MM.1S (cell line): ENCODE measurements at regions not wholly inside any gene's neighbourhood (a gene's known extent, or its start where the extent isn't known, plus 50 kb on each side); places are given as distances from the start of the nearest gene placed in this dataset.

Experiments
- EZH2 ChIP-seq: fragments of 300-600 bp; sonication (generic); optimal IDR thresholded peaks from 2 replicates; pipeline ENCODE3; 2017; ENCODE audit warnings: low read depth, mild to moderate bottlenecking, antibody characterized with exemption, low read length, mixed read lengths
- EZH2phosphoT487 ChIP-seq: fragments of 300-600 bp; sonication (generic); IDR thresholded peaks from 2 replicates; pipeline ENCODE4 v1.6.1; 2018; ENCODE audit warnings: antibody characterized with exemption, low read length
- TF ChIP-seq, protein P1 (sequence below): fragments of 300-600 bp; sonication (generic); IDR thresholded peaks from 2 replicates; pipeline ENCODE4 v1.5.1; 2016; ENCODE audit warnings: antibody characterized with exemption, low read length, mixed read lengths

DNA sequence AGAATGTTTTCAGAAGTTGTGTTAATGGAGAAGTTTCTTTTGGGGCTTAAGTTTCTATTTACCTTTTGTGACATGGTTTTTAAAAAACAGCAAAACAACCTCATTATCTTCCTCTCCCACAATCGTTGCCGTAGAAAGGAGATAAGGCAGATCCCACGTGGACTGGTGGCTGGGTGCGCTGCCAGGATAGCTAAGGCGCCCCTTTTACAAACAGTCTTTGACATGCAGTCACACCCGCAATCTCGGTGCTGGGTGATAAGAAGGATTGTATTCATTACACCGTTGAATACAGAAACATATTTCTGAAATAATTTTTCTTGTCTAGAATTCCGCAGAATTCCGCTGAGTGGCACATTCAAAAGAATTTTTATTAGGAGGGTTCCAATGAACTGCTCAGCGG, 271.1 kb downstream of the UQCRFS1 start:
- TF ChIP-seq, protein P1, sequence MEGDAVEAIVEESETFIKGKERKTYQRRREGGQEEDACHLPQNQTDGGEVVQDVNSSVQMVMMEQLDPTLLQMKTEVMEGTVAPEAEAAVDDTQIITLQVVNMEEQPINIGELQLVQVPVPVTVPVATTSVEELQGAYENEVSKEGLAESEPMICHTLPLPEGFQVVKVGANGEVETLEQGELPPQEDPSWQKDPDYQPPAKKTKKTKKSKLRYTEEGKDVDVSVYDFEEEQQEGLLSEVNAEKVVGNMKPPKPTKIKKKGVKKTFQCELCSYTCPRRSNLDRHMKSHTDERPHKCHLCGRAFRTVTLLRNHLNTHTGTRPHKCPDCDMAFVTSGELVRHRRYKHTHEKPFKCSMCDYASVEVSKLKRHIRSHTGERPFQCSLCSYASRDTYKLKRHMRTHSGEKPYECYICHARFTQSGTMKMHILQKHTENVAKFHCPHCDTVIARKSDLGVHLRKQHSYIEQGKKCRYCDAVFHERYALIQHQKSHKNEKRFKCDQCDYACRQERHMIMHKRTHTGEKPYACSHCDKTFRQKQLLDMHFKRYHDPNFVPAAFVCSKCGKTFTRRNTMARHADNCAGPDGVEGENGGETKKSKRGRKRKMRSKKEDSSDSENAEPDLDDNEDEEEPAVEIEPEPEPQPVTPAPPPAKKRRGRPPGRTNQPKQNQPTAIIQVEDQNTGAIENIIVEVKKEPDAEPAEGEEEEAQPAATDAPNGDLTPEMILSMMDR, result no peak
- TF ChIP-seq EZH2 (no peak), EZH2phosphoT487 (no peak)
